B cell (primary cell): ENCODE measurements at regions not wholly inside any gene's neighbourhood (a gene's known extent, or its start where the extent isn't known, plus 50 kb on each side); places are given as distances from the start of the nearest gene placed in this dataset.

ENCODE experiments used
- ATAC-seq: fragments of 200-7000 bp; cut with Tn5 transposase; one replicate; pipeline ENCODE4 v1.10.0; 2021; ENCODE audit warnings: low read depth, mild to moderate bottlenecking, moderate number of reproducible peaks, moderate library complexity
- CTCF ChIA-PET: fragments of 350-600 bp; sonication (Branson Sonifier 250); formaldehyde crosslinking; loops from one replicate; lab custom pipeline; 2021; ENCODE audit warnings: antibody characterized with exemption, inconsistent platforms; lab: Charles Lee
- POLR2A ChIA-PET: fragments of 350-600 bp; sonication (Branson Sonifier 250); formaldehyde crosslinking; loops from one replicate; lab custom pipeline; 2021; ENCODE audit warnings: antibody characterized with exemption; lab: Charles Lee
- DNase-seq: peaks from one replicate; pipeline ENCODE4 v3.0.0; 2013
- H2AFZ ChIP-seq: 2 replicates; pipeline ENCODE4 v1.6.1; 2012; ENCODE audit warnings: mild to moderate bottlenecking, low read depth, low read length; ENCODE audit not compliant: insufficient read depth, poor library complexity, severe bottlenecking
- H3K27ac ChIP-seq, 2 donors: 1 replicate in 1 of 2; 2 replicates in 1 of 2; pipeline ENCODE4 v1.5.1; 2012 to 2013; ENCODE audit warnings: low read length in 2 of 2, mild to moderate bottlenecking in 2 of 2, moderate library complexity in 1 of 2
- H3K27me3 ChIP-seq, 4 experiments: fragments of 200-600 bp in 1 of 4; sonication (generic) in 1 of 4; replicated peaks in 1 of 4; 1 replicate in 2 of 4; 2 replicates in 2 of 4; pipeline versions ENCODE4 v1.6.1 to v1.7.0; 2013 to 2016; ENCODE audit warnings: low read length in 3 of 4, mild to moderate bottlenecking in 2 of 4, mixed read lengths in 1 of 4, moderate library complexity in 1 of 4; ENCODE audit not compliant: insufficient read depth in 4 of 4, control insufficient read depth in 3 of 4; ENCODE audit errors: control extremely low read depth in 1 of 4
- H3K36me3 ChIP-seq, 2 experiments: replicated peaks in 1 of 2; 1 replicate in 1 of 2; 2 replicates in 1 of 2; pipeline versions ENCODE4 v1.6.1 to v1.7.1; 2013; ENCODE audit warnings: low read length in 1 of 2; ENCODE audit not compliant: insufficient read depth in 2 of 2, control insufficient read depth in 1 of 2; ENCODE audit errors: control extremely low read depth in 1 of 2, extremely low read depth in 1 of 2
- H3K4me1 ChIP-seq, 2 donors: fragments of 200-600 bp in 1 of 2; sonication (generic) in 1 of 2; 1 replicate in 1 of 2; 2 replicates in 1 of 2; pipeline versions ENCODE4 v1.5.1 to v1.6.1; 2013 to 2017; ENCODE audit warnings: low read length in 2 of 2; ENCODE audit not compliant: control insufficient read depth in 2 of 2, insufficient read depth in 2 of 2
- H3K4me2 ChIP-seq: replicated peaks from 2 replicates; pipeline ENCODE3; 2012; ENCODE audit warnings: mild to moderate bottlenecking, low read depth, low read length; ENCODE audit not compliant: poor library complexity, severe bottlenecking
- H3K4me3 ChIP-seq, 5 experiments: fragments of 200-600 bp in 1 of 5; sonication (generic) in 1 of 5; 1 replicate in 3 of 5; 2 replicates in 2 of 5; pipeline versions ENCODE4 v1.5.1 to v1.7.0; 2011 to 2016; ENCODE audit warnings: low read length in 4 of 5, mild to moderate bottlenecking in 4 of 5, low read depth in 2 of 5, control low read depth in 1 of 5, moderate library complexity in 1 of 5; ENCODE audit not compliant: insufficient read depth in 1 of 5; ENCODE audit errors: control extremely low read depth in 1 of 5, extremely low read depth in 1 of 5
- H3K79me2 ChIP-seq: fragments of 200-600 bp; sonication (generic); one replicate; pipeline ENCODE4 v1.6.0; 2016; ENCODE audit warnings: low read length; ENCODE audit not compliant: control insufficient read depth, insufficient read depth
- H3K9ac ChIP-seq: fragments of 200-600 bp; sonication (generic); 2 replicates; pipeline ENCODE4 v1.6.1; 2017; ENCODE audit warnings: mild to moderate bottlenecking, low read length, moderate library complexity
- H3K9me3 ChIP-seq, 3 donors: one replicate each; pipeline versions ENCODE4 v1.6.1 to v1.7.1; 2013; ENCODE audit warnings: low read length in 2 of 3; ENCODE audit not compliant: control insufficient read depth in 2 of 3, insufficient read depth in 1 of 3; ENCODE audit errors: control extremely low read depth in 1 of 3
- H4K20me1 ChIP-seq: 2 replicates; pipeline ENCODE4 v1.6.0; 2012; ENCODE audit warnings: mild to moderate bottlenecking, low read length; ENCODE audit not compliant: insufficient read depth, control insufficient read depth, poor library complexity, severe bottlenecking
- H3K27ac Mint-ChIP-seq: one replicate; pipeline ENCODE4 v1.8.0; 2021; ENCODE audit warnings: mixed read lengths
- H3K27me3 Mint-ChIP-seq: one replicate; pipeline ENCODE4 v1.8.0; 2021; ENCODE audit warnings: mixed read lengths
- H3K4me1 Mint-ChIP-seq: one replicate; pipeline ENCODE4 v1.8.0; 2021; ENCODE audit warnings: mixed read lengths
- H3K4me3 Mint-ChIP-seq: one replicate; pipeline ENCODE4 v1.8.0; 2021; ENCODE audit warnings: mixed read lengths
- H3K9me3 Mint-ChIP-seq: one replicate; pipeline ENCODE4 v1.8.0; 2022; ENCODE audit warnings: mixed read lengths; ENCODE audit not compliant: insufficient read depth
- CTCF ChIP-seq: fragments of 200-600 bp; IDR thresholded peaks from one replicate; pipeline ENCODE4 v1.8.0; 2022; ENCODE audit warnings: antibody characterized with exemption, mild to moderate bottlenecking
- EZH2 ChIP-seq: IDR thresholded peaks from 2 replicates; pipeline ENCODE4 v1.6.1; 2012; ENCODE audit warnings: borderline replicate concordance, low read depth, mild to moderate bottlenecking, moderate library complexity, low read length; ENCODE audit not compliant: insufficient read depth, poor library complexity, severe bottlenecking
- WGBS: methylation state at CpG from one replicate; pipeline ENCODE4 v1.1.5; 2013; ENCODE audit warnings: missing lambda C conversion rate; ENCODE audit not compliant: insufficient coverage; 5-methylcytosine and 5-hydroxymethylcytosine counted together
- intact Hi-C: fragments of 100-400 bp; cut with micrococcal nuclease; formaldehyde crosslinking; loops from one replicate; pipeline ENCODE4 v1.10.0; 2022

DNA sequence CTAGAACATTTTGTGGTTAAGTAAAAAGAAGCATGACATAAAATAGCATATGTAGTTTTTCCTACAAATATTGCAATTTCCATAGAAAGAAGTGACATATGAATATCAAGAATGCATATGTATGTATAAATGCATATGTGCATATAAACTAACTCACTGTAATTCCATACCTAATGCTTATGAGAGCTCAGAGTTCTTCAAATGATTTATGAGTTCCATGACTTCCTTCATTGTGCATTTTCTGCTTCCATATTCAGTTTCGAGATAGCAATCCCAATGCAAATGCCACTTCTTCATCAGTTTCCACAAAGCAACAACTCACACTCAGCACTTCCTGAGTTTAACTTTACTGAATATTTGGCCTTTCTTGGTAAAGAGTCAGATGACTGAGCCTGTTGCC lies 1744.3 kb upstream of the MIR17HG start:
- H3K27ac ChIP-seq = no peak overlapping the region
- no peak overlapping the region for H2AFZ ChIP-seq
- no peaks in the 10 kb centered on the region for H3K27me3 ChIP-seq
- no peak overlapping the region for H3K4me3 ChIP-seq
- no CpG with 5 or more reads among the region's 1 CpG for WGBS
- Mint-ChIP-seq H3K27ac (no peak overlapping the region), H3K4me1 (no peaks in the 10 kb centered on the region), H3K4me3 (no peak overlapping the region), H3K27me3 (no peaks in the 10 kb centered on the region), H3K9me3 (peaks cover 2% of the 10 kb centered on the region)
- POLR2A ChIA-PET = no interaction called here
- TF ChIP-seq CTCF (no peak), EZH2 (no peak)
- no peaks in the 10 kb centered on the region for H4K20me1 ChIP-seq
- CTCF ChIA-PET = no interaction called here
- peaks cover 0 to 13% (median 3%) of the 10 kb centered on the region in 3 donors for H3K9me3 ChIP-seq
- H3K4me1 ChIP-seq = no peaks in the 10 kb centered on the region
- no peaks in the 10 kb centered on the region for H3K79me2 ChIP-seq
- DNase-seq = no peak
- no peak for ATAC-seq
- no peak overlapping the region for H3K4me2 ChIP-seq
- H3K9ac ChIP-seq = no peak overlapping the region
- intact Hi-C loops = no loop called here
- no peaks in the 10 kb centered on the region for H3K36me3 ChIP-seq

- Histone ChIP-seq H3K9me3 (peaks cover 0 to 13% (median 0%) of the 10 kb centered on the region in 3 donors), H3K36me3 (no peaks in the 10 kb centered on the region), H3K4me1 (no peaks in the 10 kb centered on the region), H3K4me2 (no peak overlapping the region), H2AFZ (no peak overlapping the region), H4K20me1 (no peaks in the 10 kb centered on the region), H3K9ac (no peak overlapping the region), H3K4me3 (no peak overlapping the region), H3K27ac (no peak overlapping the region), H3K79me2 (no peaks in the 10 kb centered on the region), H3K27me3 (no peaks in the 10 kb centered on the region)
- ChIA-PET POLR2A (no interaction called here), CTCF (no interaction called here)
- intact Hi-C loops = no loop called here
- Mint-ChIP-seq H3K27ac (no peak overlapping the region), H3K4me3 (no peak overlapping the region), H3K27me3 (no peaks in the 10 kb centered on the region), H3K4me1 (no peaks in the 10 kb centered on the region), H3K9me3 (peaks cover 4% of the 10 kb centered on the region)
- DNase-seq (no peak), ATAC-seq (no peak)
- WGBS = no CpG with 5 or more reads among the region's 1 CpG
- no peak for TF ChIP-seq EZH2
- no peak for TF ChIP-seq CTCF
Observed at GRCh38 chr13:89609318-89609717, 1738.2 kb upstream of the MIR17HG start.
